Neuronal stem cell (in vitro differentiated cells): ENCODE measurements at regions not wholly inside any gene's neighbourhood (a gene's known extent, or its start where the extent isn't known, plus 50 kb on each side); places are given as distances from the start of the nearest gene placed in this dataset.

Experiments used
- DNase-seq: peaks from one replicate; pipeline ENCODE4 v3.0.0-alpha.2; 2013; ENCODE audit warnings: low spot score
- H2AFZ ChIP-seq: one replicate; pipeline ENCODE4 v1.6.1; 2013; ENCODE audit warnings: mild to moderate bottlenecking, low read length, inconsistent platforms
- H2AK5ac ChIP-seq: 2 replicates; pipeline ENCODE4 v1.6.1; 2013; ENCODE audit warnings: low read depth, mild to moderate bottlenecking, inconsistent platforms, low read length, moderate library complexity, mixed read lengths
- H2BK120ac ChIP-seq: 2 replicates; pipeline ENCODE4 v1.6.1; 2013; ENCODE audit warnings: low read depth, mild to moderate bottlenecking, inconsistent platforms, low read length, moderate library complexity, mixed read lengths
- H2BK12ac ChIP-seq: one replicate; pipeline ENCODE4 v1.6.1; 2013; ENCODE audit warnings: low read length, inconsistent platforms
- H2BK15ac ChIP-seq: 2 replicates; pipeline ENCODE4 v1.6.1; 2013; ENCODE audit warnings: mild to moderate bottlenecking, low read length, inconsistent platforms, mixed read lengths
- H2BK5ac ChIP-seq: one replicate; pipeline ENCODE4 v1.6.1; 2013; ENCODE audit warnings: inconsistent platforms, mild to moderate bottlenecking, low read length, moderate library complexity
- H3K14ac ChIP-seq: one replicate; pipeline ENCODE4 v1.6.1; 2013; ENCODE audit warnings: low read length, inconsistent platforms
- H3K18ac ChIP-seq: 2 replicates; pipeline ENCODE4 v1.6.1; 2013; ENCODE audit warnings: low read length, inconsistent platforms
- H3K23ac ChIP-seq: 2 replicates; pipeline ENCODE4 v1.6.1; 2013; ENCODE audit warnings: low read depth, mild to moderate bottlenecking, mixed read lengths, low read length, inconsistent platforms; ENCODE audit not compliant: poor library complexity
- H3K27ac ChIP-seq: replicated peaks from 3 replicates; pipeline ENCODE4 v1.5.1; 2013; ENCODE audit warnings: low read length, inconsistent platforms
- H3K27me3 ChIP-seq, 3 experiments: 2 replicates each; pipeline ENCODE4 v1.6.1; 2013; ENCODE audit warnings: low read length in 3 of 3, mild to moderate bottlenecking in 2 of 3, inconsistent platforms in 1 of 3, low read depth in 1 of 3, mixed read lengths in 1 of 3, moderate library complexity in 1 of 3; ENCODE audit not compliant: control insufficient read depth in 3 of 3, insufficient read depth in 3 of 3
- H3K36me3 ChIP-seq, 2 donors: replicated peaks in 1 of 2; 2 replicates each; pipeline ENCODE4 v1.6.1; 2013; ENCODE audit warnings: low read length in 2 of 2; ENCODE audit not compliant: control insufficient read depth in 2 of 2, insufficient read depth in 2 of 2
- H3K4ac ChIP-seq: 2 replicates; pipeline ENCODE4 v1.6.1; 2013; ENCODE audit warnings: inconsistent platforms, mild to moderate bottlenecking, low read length, moderate library complexity
- H3K4me1 ChIP-seq, 2 donors: 1 replicate in 1 of 2; 2 replicates in 1 of 2; pipeline ENCODE4 v1.6.1; 2013; ENCODE audit warnings: low read length in 2 of 2, low read depth in 1 of 2; ENCODE audit not compliant: control insufficient read depth in 2 of 2, insufficient read depth in 1 of 2
- H3K4me2 ChIP-seq: one replicate; pipeline ENCODE4 v1.6.1; 2013; ENCODE audit warnings: mild to moderate bottlenecking, low read length, inconsistent platforms; ENCODE audit not compliant: insufficient read depth, poor library complexity, severe bottlenecking
- H3K4me3 ChIP-seq, 2 donors: 2 replicates each; pipeline ENCODE4 v1.5.1; 2013; ENCODE audit warnings: low read length in 2 of 2, mild to moderate bottlenecking in 2 of 2, inconsistent platforms in 1 of 2, moderate library complexity in 1 of 2
- H3K79me1 ChIP-seq: one replicate; pipeline ENCODE4 v1.6.1; 2013; ENCODE audit warnings: low read depth, mild to moderate bottlenecking, inconsistent platforms, low read length, moderate library complexity
- H3K9ac ChIP-seq: one replicate; pipeline ENCODE4 v1.6.1; 2013; ENCODE audit warnings: mild to moderate bottlenecking, low read depth, low read length, inconsistent platforms; ENCODE audit not compliant: poor library complexity
- H3K9me3 ChIP-seq, 2 donors: replicated peaks in 1 of 2; 2 replicates each; pipeline versions ENCODE3 to v1.6.1; 2013; ENCODE audit warnings: low read length in 2 of 2, mild to moderate bottlenecking in 2 of 2, inconsistent platforms in 1 of 2, low read depth in 1 of 2, mixed read lengths in 1 of 2, moderate library complexity in 1 of 2; ENCODE audit not compliant: control insufficient read depth in 2 of 2, insufficient read depth in 1 of 2
- H4K8ac ChIP-seq: one replicate; pipeline ENCODE4 v1.6.1; 2013; ENCODE audit warnings: low read depth, mild to moderate bottlenecking, inconsistent platforms, low read length, moderate library complexity
- H4K91ac ChIP-seq: one replicate; pipeline ENCODE4 v1.6.1; 2013; ENCODE audit warnings: low read length, low read depth, mild to moderate bottlenecking, inconsistent platforms; ENCODE audit not compliant: poor library complexity
- WGBS, 2 donors: extraction: QIAGEN DNeasy Blood & Tissue Kit; methylation state at CpG; one replicate each; pipeline ENCODE4 v1.1.7; 2013; ENCODE audit warnings: missing lambda C conversion rate in 2 of 2, mixed read lengths in 1 of 2; ENCODE audit not compliant: insufficient read length in 2 of 2, insufficient replicate concordance in 1 of 2; ENCODE audit errors: extremely low coverage in 2 of 2; 5-methylcytosine and 5-hydroxymethylcytosine counted together

DNA sequence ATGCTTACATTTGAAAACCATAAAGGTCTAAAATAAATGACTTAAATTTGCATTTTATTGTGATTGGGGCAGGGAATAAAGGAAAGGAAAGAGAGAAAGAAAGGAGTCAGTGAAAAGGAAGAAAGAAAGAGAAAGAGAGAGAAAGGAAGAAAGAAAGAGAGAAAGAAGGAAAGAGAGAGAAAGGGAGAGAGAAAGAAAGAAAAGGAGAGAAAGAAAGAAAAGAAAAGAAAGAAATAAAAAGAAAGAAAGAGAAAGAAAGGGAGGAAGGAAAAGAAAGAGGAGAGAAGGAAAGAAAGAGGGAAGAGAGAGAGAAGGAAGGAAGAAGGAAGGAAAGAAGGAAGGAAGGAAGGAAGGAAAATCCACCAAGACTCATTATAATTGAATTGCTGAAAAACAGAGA, 222.8 kb downstream of the RMST start:
- H3K79me1 ChIP-seq, result no peaks in the 10 kb centered on the region
- no peak overlapping the region for H3K4me2 ChIP-seq
- peaks cover 0 to 1% of the 10 kb centered on the region in 2 donors for H3K4me1 ChIP-seq
- no peak overlapping the region for H2BK15ac ChIP-seq
- no peak overlapping the region for H2AK5ac ChIP-seq
- H3K14ac ChIP-seq, result no peak overlapping the region
- no peak overlapping the region for H3K4me3 ChIP-seq
- H3K27me3 ChIP-seq, result no peaks in the 10 kb centered on the region
- no peaks in the 10 kb centered on the region for H3K36me3 ChIP-seq
- H3K4ac ChIP-seq, result no peak overlapping the region
- no peak overlapping the region for H2BK120ac ChIP-seq
- DNase-seq, result no peak
- H3K27ac ChIP-seq, result no peak overlapping the region
- H3K18ac ChIP-seq, result no peak overlapping the region
- H3K23ac ChIP-seq, result no peak overlapping the region
- no peak overlapping the region for H2AFZ ChIP-seq
- no peak overlapping the region for H3K9ac ChIP-seq
- no peak overlapping the region for H4K8ac ChIP-seq
- H3K9me3 ChIP-seq, result no peaks in the 10 kb centered on the region
- no peak overlapping the region for H2BK12ac ChIP-seq
- no peak overlapping the region for H4K91ac ChIP-seq
- H2BK5ac ChIP-seq, result no peak overlapping the region

DNA sequence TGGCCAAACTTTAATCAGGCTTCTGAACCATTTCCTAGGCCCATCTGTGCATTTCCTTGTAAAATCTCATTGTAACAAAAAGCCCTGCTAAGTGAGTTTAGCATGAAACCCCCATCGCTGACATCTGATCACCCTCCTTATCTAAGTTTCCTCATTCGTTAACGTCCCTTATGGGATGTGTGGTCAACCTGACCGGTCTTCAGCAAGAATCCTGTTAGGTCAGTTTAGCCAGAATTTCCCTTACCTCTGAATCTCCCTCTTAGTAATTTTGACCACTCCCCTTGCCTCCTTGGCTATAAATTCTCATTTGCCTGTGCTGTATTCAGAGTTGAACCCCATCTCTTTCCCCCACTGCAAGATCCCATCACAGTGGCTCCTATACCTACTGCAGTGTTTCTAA, 239.3 kb downstream of the RMST start:
- H2BK120ac ChIP-seq, result no peak overlapping the region
- H4K8ac ChIP-seq, result no peak overlapping the region
- no peak overlapping the region for H3K18ac ChIP-seq
- no peaks in the 10 kb centered on the region for H3K9me3 ChIP-seq
- H2AFZ ChIP-seq, result no peak overlapping the region
- H3K4me3 ChIP-seq, result no peak overlapping the region
- no peaks in the 10 kb centered on the region for H3K36me3 ChIP-seq
- no peak overlapping the region for H2AK5ac ChIP-seq
- no peak overlapping the region for H3K14ac ChIP-seq
- no peak overlapping the region for H2BK5ac ChIP-seq
- no CpG with 5 or more reads among the region's 4 CpGs for WGBS, 2 donors
- H2BK15ac ChIP-seq, result no peak overlapping the region
- H3K4ac ChIP-seq, result no peak overlapping the region
- no peak overlapping the region for H4K91ac ChIP-seq
- no peaks in the 10 kb centered on the region for H3K27me3 ChIP-seq
- no peak overlapping the region for H2BK12ac ChIP-seq
- H3K4me2 ChIP-seq, result no peak overlapping the region
- H3K4me1 ChIP-seq, result peaks cover 0 to 8% of the 10 kb centered on the region in 2 donors
- H3K27ac ChIP-seq, result no peak overlapping the region
- H3K23ac ChIP-seq, result no peak overlapping the region
- no peak for DNase-seq
- H3K9ac ChIP-seq, result no peak overlapping the region
- no peaks in the 10 kb centered on the region for H3K79me1 ChIP-seq

DNA sequence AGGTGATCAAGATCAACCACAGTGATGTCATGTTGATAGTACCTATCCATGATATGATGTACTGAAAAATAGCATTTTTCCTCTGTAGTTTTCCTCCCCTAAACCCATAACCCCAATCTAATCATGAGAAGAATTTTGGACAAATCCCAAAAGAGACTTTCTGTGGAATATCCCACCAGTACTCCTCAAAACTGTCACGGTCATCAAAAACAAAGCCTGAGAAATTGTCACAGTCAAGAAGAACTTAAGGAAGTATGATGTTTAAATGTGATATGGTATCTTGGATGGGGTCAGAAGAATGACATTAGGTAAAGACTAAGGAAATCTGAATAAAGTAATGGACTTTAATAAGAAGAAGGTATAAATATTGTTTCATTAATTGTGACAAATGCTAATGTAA, 248.8 kb downstream of the RMST start:
- no peak overlapping the region for H2AK5ac ChIP-seq
- WGBS, 2 donors, result no CpG with 5 or more reads among the region's 1 CpG
- no peaks in the 10 kb centered on the region for H3K79me1 ChIP-seq
- H3K14ac ChIP-seq, result no peak overlapping the region
- H3K27me3 ChIP-seq, result no peaks in the 10 kb centered on the region
- H2AFZ ChIP-seq, result no peak overlapping the region
- H3K4me1 ChIP-seq, result peaks cover 0 to 2% of the 10 kb centered on the region in 2 donors
- no peak overlapping the region for H3K4me2 ChIP-seq
- no peak for DNase-seq
- H2BK5ac ChIP-seq, result no peak overlapping the region
- H3K9me3 ChIP-seq, result no peaks in the 10 kb centered on the region
- H4K91ac ChIP-seq, result no peak overlapping the region
- H3K18ac ChIP-seq, result no peak overlapping the region
- no peaks in the 10 kb centered on the region for H3K36me3 ChIP-seq
- H3K27ac ChIP-seq, result no peak overlapping the region
- H2BK12ac ChIP-seq, result no peak overlapping the region
- no peak overlapping the region for H2BK120ac ChIP-seq
- H3K4me3 ChIP-seq, result no peak overlapping the region
- no peak overlapping the region for H3K9ac ChIP-seq
- H3K4ac ChIP-seq, result no peak overlapping the region
- H4K8ac ChIP-seq, result no peak overlapping the region
- H3K23ac ChIP-seq, result no peak overlapping the region
- H2BK15ac ChIP-seq, result no peak overlapping the region

DNA sequence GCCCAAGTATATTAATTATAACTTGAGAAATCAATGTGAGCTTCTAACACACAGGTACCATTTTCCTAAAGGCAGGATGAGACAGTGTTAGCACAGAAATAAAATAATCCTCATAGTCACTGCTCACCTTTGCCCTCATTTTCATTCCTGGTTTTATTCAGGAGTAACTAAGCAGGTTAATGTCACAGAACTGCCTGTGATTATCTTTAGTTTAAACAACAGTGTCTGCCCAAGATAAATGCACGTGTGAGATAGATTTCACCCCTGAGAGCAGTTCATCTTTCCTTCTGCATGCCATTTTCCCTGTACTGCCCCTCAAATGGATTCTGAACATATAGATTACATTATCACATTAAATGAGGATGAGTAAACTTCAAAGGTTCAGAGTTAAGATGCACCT, 250.7 kb downstream of the RMST start:
- Histone ChIP-seq H3K4me1 (peaks cover 0 to 2% of the 10 kb centered on the region in 2 donors), H3K79me1 (no peaks in the 10 kb centered on the region), H3K9ac (no peak overlapping the region), H3K14ac (no peak overlapping the region), H3K4ac (no peak overlapping the region), H3K18ac (no peak overlapping the region), H3K4me2 (no peak overlapping the region), H4K91ac (no peak overlapping the region), H3K36me3 (no peaks in the 10 kb centered on the region), H4K8ac (no peak overlapping the region), H2BK5ac (no peak overlapping the region), H3K27me3 (no peaks in the 10 kb centered on the region), H3K9me3 (no peaks in the 10 kb centered on the region), H3K23ac (no peak overlapping the region), H2BK120ac (no peak overlapping the region), H2BK12ac (no peak overlapping the region), H3K4me3 (no peak overlapping the region), H2BK15ac (no peak overlapping the region), H2AK5ac (no peak overlapping the region), H2AFZ (no peak overlapping the region), H3K27ac (no peak overlapping the region)
- WGBS, 2 donors, result no CpG with 5 or more reads among the region's 1 CpG
- no peak for DNase-seq
